ENCODE measurements at regions not wholly inside any gene's neighbourhood (a gene's known extent, or its start where the extent isn't known, plus 50 kb on each side); places are given as distances from the start of the nearest gene placed in this dataset.

- Mint-ChIP-seq H3K4me1 (ENCODE audit: low read depth) (no peaks in the 10 kb centered on the region), H3K27ac (no peak overlapping the region), H3K4me3 (no peak overlapping the region), H3K9me3 (no peaks in the 10 kb centered on the region), H3K27me3 (ENCODE audit: low read depth) (no peaks in the 10 kb centered on the region), H3K36me3 (ENCODE audit: low read depth) (no peaks in the 10 kb centered on the region)
Observed at GRCh38 chr5:2021484-2022176, 138.9 kb upstream of the IRX4 start.

GRCh38 chr5:2020730-2021129 is 138.0 kb upstream of the IRX4 start:
- no peak overlapping the region for H3K27ac Mint-ChIP-seq
- H3K36me3 Mint-ChIP-seq (ENCODE audit: low read depth) = no peaks in the 10 kb centered on the region
- no peaks in the 10 kb centered on the region for H3K9me3 Mint-ChIP-seq
- H3K27me3 Mint-ChIP-seq (ENCODE audit: low read depth) = no peaks in the 10 kb centered on the region
- no peak overlapping the region for H3K4me3 Mint-ChIP-seq
- no peaks in the 10 kb centered on the region for H3K4me1 Mint-ChIP-seq (ENCODE audit: low read depth)

- H3K36me3 Mint-ChIP-seq (ENCODE audit: low read depth) = no peaks in the 10 kb centered on the region
- no peak overlapping the region for H3K27ac Mint-ChIP-seq
- H3K4me3 Mint-ChIP-seq = no peak overlapping the region
- no peaks in the 10 kb centered on the region for H3K27me3 Mint-ChIP-seq (ENCODE audit: low read depth)
- H3K9me3 Mint-ChIP-seq = no peaks in the 10 kb centered on the region
- H3K4me1 Mint-ChIP-seq (ENCODE audit: low read depth) = no peaks in the 10 kb centered on the region
Observed at GRCh38 chr5:2019716-2020115, 137.0 kb upstream of the IRX4 start.

GRCh38 chr5:2018390-2018724 is 135.6 kb upstream of the IRX4 start:
- no peaks in the 10 kb centered on the region for H3K36me3 Mint-ChIP-seq (ENCODE audit: low read depth)
- no peak overlapping the region for H3K27ac Mint-ChIP-seq
- H3K4me3 Mint-ChIP-seq = no peak overlapping the region
- no peaks in the 10 kb centered on the region for H3K4me1 Mint-ChIP-seq (ENCODE audit: low read depth)
- H3K9me3 Mint-ChIP-seq = no peaks in the 10 kb centered on the region
- H3K27me3 Mint-ChIP-seq (ENCODE audit: low read depth) = no peaks in the 10 kb centered on the region

- H3K27me3 Mint-ChIP-seq (ENCODE audit: low read depth) = no peaks in the 10 kb centered on the region
- no peaks in the 10 kb centered on the region for H3K4me1 Mint-ChIP-seq (ENCODE audit: low read depth)
- no peaks in the 10 kb centered on the region for H3K9me3 Mint-ChIP-seq
- no peak overlapping the region for H3K27ac Mint-ChIP-seq
- H3K4me3 Mint-ChIP-seq = no peak overlapping the region
- H3K36me3 Mint-ChIP-seq (ENCODE audit: low read depth) = no peaks in the 10 kb centered on the region
Observed at GRCh38 chr5:2017540-2018389, 135.0 kb upstream of the IRX4 start.

- Mint-ChIP-seq H3K4me3 (no peak overlapping the region), H3K27me3 (ENCODE audit: low read depth) (no peaks in the 10 kb centered on the region), H3K9me3 (no peaks in the 10 kb centered on the region), H3K4me1 (ENCODE audit: low read depth) (no peaks in the 10 kb centered on the region), H3K27ac (no peak overlapping the region), H3K36me3 (ENCODE audit: low read depth) (no peaks in the 10 kb centered on the region)
Observed at GRCh38 chr5:2015961-2016360, 133.2 kb upstream of the IRX4 start.

- no peaks in the 10 kb centered on the region for H3K36me3 Mint-ChIP-seq (ENCODE audit: low read depth)
- H3K9me3 Mint-ChIP-seq = no peaks in the 10 kb centered on the region
- no peaks in the 10 kb centered on the region for H3K27me3 Mint-ChIP-seq (ENCODE audit: low read depth)
- H3K4me3 Mint-ChIP-seq = no peak overlapping the region
- no peaks in the 10 kb centered on the region for H3K4me1 Mint-ChIP-seq (ENCODE audit: low read depth)
- no peak overlapping the region for H3K27ac Mint-ChIP-seq
Observed at GRCh38 chr5:2015124-2015848, 132.6 kb upstream of the IRX4 start.

- no peaks in the 10 kb centered on the region for H3K4me1 Mint-ChIP-seq (ENCODE audit: low read depth)
- H3K27me3 Mint-ChIP-seq (ENCODE audit: low read depth) = no peaks in the 10 kb centered on the region
- H3K9me3 Mint-ChIP-seq = no peaks in the 10 kb centered on the region
- no peaks in the 10 kb centered on the region for H3K36me3 Mint-ChIP-seq (ENCODE audit: low read depth)
- H3K4me3 Mint-ChIP-seq = no peak overlapping the region
- no peak overlapping the region for H3K27ac Mint-ChIP-seq
Observed at GRCh38 chr5:2014058-2014610, 131.4 kb upstream of the IRX4 start.

- H3K4me3 Mint-ChIP-seq = no peak overlapping the region
Observed at GRCh38 chr5:2013301-2014057, 130.8 kb upstream of the IRX4 start.

GRCh38 chr5:2012885-2013284 is 130.2 kb upstream of the IRX4 start:
- Mint-ChIP-seq H3K36me3 (ENCODE audit: low read depth) (no peaks in the 10 kb centered on the region), H3K27ac (no peak overlapping the region), H3K4me3 (no peak overlapping the region), H3K4me1 (ENCODE audit: low read depth) (no peaks in the 10 kb centered on the region), H3K27me3 (ENCODE audit: low read depth) (no peaks in the 10 kb centered on the region), H3K9me3 (no peaks in the 10 kb centered on the region)

More at GRCh38 chr5:2013301-2014057, 130.8 kb upstream of the IRX4 start:
- Mint-ChIP-seq H3K27me3 (ENCODE audit: low read depth) (no peaks in the 10 kb centered on the region), H3K4me1 (ENCODE audit: low read depth) (no peaks in the 10 kb centered on the region), H3K36me3 (ENCODE audit: low read depth) (no peaks in the 10 kb centered on the region), H3K9me3 (no peaks in the 10 kb centered on the region), H3K27ac (no peak overlapping the region)

GRCh38 chr5:2011481-2012411 is 129.0 kb upstream of the IRX4 start:
- no peaks in the 10 kb centered on the region for H3K36me3 Mint-ChIP-seq (ENCODE audit: low read depth)
- no peaks in the 10 kb centered on the region for H3K9me3 Mint-ChIP-seq

GRCh38 chr5:2010940-2011339 is 128.2 kb upstream of the IRX4 start:
- Mint-ChIP-seq H3K27me3 (ENCODE audit: low read depth) (no peaks in the 10 kb centered on the region), H3K36me3 (ENCODE audit: low read depth) (no peaks in the 10 kb centered on the region), H3K4me1 (ENCODE audit: low read depth) (no peaks in the 10 kb centered on the region), H3K27ac (no peak overlapping the region), H3K9me3 (no peaks in the 10 kb centered on the region), H3K4me3 (no peak overlapping the region)

More at GRCh38 chr5:2011481-2012411, 129.0 kb upstream of the IRX4 start:
- H3K4me1 Mint-ChIP-seq (ENCODE audit: low read depth) = no peaks in the 10 kb centered on the region
- H3K4me3 Mint-ChIP-seq = no peak overlapping the region
- no peaks in the 10 kb centered on the region for H3K27me3 Mint-ChIP-seq (ENCODE audit: low read depth)
- H3K27ac Mint-ChIP-seq = no peak overlapping the region

All from T-helper 1 cell treated with Interleukin-12 subunit alpha and Interleukin-12 subunit beta and Interleukin-4 antibody, amounts not matched to agents 30 μg/mL and 1 μg/mL, for 36 hours (primary cell).